ENCODE measurements at regions not wholly inside any gene's neighbourhood (a gene's known extent, or its start where the extent isn't known, plus 50 kb on each side); places are given as distances from the start of the nearest gene placed in this dataset.

DNA sequence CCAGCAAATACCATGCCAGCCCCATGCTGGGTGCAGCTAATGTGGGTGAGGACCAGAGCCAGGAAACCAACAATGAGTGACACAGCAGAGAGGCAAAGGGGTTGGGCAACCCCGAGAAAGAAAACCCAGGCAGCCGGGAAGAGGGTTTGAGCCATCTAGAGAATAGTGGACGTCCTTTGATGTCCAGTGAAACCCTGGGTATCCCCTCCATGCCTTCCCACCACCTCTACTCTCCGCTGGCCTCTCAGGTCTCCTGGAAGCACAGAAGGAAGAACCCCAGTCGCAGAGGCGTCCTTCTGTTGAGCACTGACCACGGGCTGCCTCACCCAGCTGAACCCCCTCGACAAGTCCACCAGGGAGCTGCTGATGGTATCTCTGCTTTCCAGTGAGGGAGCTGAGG, 657.4 kb upstream of the ID2 start:
- FAIRE-seq (no peak), ATAC-seq (no peak), DNase-seq (ENCODE audit: low read depth in 1 of 2, low spot score in 1 of 2) (no peak)
- POLR2A ChIA-PET = no interaction called here
- CTCF ChIA-PET = no interaction called here
- TF ChIP-seq, protein P1, sequence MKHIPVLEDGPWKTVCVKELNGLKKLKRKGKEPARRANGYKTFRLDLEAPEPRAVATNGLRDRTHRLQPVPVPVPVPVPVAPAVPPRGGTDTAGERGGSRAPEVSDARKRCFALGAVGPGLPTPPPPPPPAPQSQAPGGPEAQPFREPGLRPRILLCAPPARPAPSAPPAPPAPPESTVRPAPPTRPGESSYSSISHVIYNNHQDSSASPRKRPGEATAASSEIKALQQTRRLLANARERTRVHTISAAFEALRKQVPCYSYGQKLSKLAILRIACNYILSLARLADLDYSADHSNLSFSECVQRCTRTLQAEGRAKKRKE (CRISPR knock-in tag; IDR thresholded peaks at IDR 0.05; ENCODE audit: low read depth) = no peak
- TF ChIP-seq CEBPB (IDR thresholded peaks at IDR 0.05) (no peak), RCOR1 (IDR thresholded peaks at IDR 0.05; ENCODE audit: low read depth, low read length) (no peak), NFE2L2 (conservative IDR thresholded peaks at IDR 0.05; ENCODE audit: low read length) (no peak), RFX5 (IDR thresholded peaks at IDR 0.05) (no peak), FOXS1 (CRISPR knock-in tag; IDR thresholded peaks at IDR 0.05) (no peak)
- TF ChIP-seq, protein P2, sequence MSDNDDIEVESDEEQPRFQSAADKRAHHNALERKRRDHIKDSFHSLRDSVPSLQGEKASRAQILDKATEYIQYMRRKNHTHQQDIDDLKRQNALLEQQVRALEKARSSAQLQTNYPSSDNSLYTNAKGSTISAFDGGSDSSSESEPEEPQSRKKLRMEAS (IDR thresholded peaks at IDR 0.05) = no peak
- TF ChIP-seq, protein P3, sequence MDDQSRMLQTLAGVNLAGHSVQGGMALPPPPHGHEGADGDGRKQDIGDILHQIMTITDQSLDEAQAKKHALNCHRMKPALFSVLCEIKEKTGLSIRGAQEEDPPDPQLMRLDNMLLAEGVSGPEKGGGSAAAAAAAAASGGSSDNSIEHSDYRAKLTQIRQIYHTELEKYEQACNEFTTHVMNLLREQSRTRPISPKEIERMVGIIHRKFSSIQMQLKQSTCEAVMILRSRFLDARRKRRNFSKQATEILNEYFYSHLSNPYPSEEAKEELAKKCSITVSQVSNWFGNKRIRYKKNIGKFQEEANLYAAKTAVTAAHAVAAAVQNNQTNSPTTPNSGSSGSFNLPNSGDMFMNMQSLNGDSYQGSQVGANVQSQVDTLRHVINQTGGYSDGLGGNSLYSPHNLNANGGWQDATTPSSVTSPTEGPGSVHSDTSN (IDR thresholded peaks at IDR 0.05) = no peak
- Histone ChIP-seq H3K9me3 (peaks cover 13% of the 10 kb centered on the region; the same call in 2 of the 3 replicates), H3K4me1 (no peaks in the 10 kb centered on the region), H3K4me3 (no peak overlapping the region), H3K27ac (no peak overlapping the region), H3K4me2 (no peak overlapping the region)
- WGBS (ENCODE audit: missing lambda C conversion rate) = 17% methylated on average over 8 of the region's 8 CpGs

DNA sequence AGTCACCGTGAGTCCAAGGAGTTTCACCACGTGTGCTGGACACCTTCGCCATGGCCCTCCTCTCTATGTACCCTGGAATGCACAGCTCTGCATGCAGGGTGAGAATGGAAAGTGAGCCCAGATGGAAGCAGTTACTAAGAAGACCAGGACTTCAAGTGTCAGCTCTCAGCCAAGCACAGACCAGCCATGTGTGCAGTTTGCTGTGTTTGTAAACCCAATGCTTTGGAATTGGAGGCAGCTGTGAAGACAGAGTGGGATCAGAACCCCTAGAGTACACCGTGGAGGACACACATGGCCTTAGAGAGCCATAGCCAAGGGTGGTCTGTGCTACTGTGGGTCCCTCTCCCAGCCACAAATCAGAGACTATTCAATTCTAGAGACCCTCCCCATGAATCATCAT, 655.5 kb upstream of the ID2 start:
- no peak for TF ChIP-seq FOSB (CRISPR knock-in tag; IDR thresholded peaks at IDR 0.05)
- TF ChIP-seq ZFP36 (IDR thresholded peaks at IDR 0.05; ENCODE audit: borderline replicate concordance, partially characterized antibody) = no peak
- no peak for TF ChIP-seq MAFK (IDR thresholded peaks at IDR 0.05; ENCODE audit: partially characterized antibody)
- TF ChIP-seq CBX2 (IDR thresholded peaks at IDR 0.05; ENCODE audit: borderline replicate concordance, low read depth) = no peak
- no peak for TF ChIP-seq HOXB5 (CRISPR knock-in tag; IDR thresholded peaks at IDR 0.05)
- TF ChIP-seq FOSL2 (IDR thresholded peaks at IDR 0.05) = no peak
- TF ChIP-seq FOSL2 (CRISPR knock-in tag; IDR thresholded peaks at IDR 0.05) = no peak
- TF ChIP-seq, protein P4, sequence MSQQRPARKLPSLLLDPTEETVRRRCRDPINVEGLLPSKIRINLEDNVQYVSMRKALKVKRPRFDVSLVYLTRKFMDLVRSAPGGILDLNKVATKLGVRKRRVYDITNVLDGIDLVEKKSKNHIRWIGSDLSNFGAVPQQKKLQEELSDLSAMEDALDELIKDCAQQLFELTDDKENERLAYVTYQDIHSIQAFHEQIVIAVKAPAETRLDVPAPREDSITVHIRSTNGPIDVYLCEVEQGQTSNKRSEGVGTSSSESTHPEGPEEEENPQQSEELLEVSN (IDR thresholded peaks at IDR 0.05; ENCODE audit: borderline replicate concordance, low read depth) = no peak
- TF ChIP-seq, protein P3 (IDR thresholded peaks at IDR 0.05) = no peak
- no peak for TF ChIP-seq RNF2 (IDR thresholded peaks at IDR 0.05; ENCODE audit: borderline replicate concordance, low read depth)
- TF ChIP-seq, protein P5, sequence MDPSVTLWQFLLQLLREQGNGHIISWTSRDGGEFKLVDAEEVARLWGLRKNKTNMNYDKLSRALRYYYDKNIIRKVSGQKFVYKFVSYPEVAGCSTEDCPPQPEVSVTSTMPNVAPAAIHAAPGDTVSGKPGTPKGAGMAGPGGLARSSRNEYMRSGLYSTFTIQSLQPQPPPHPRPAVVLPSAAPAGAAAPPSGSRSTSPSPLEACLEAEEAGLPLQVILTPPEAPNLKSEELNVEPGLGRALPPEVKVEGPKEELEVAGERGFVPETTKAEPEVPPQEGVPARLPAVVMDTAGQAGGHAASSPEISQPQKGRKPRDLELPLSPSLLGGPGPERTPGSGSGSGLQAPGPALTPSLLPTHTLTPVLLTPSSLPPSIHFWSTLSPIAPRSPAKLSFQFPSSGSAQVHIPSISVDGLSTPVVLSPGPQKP (IDR thresholded peaks at IDR 0.05; ENCODE audit: low read depth, low read length) = no peak
- no peak for TF ChIP-seq EP300 (IDR thresholded peaks at IDR 0.05)
- no peak for TF ChIP-seq EHF (CRISPR knock-in tag; IDR thresholded peaks at IDR 0.05)
- TF ChIP-seq BHLHE40 (IDR thresholded peaks at IDR 0.05; ENCODE audit: low read depth, low read length) = no peak
- no peak for TF ChIP-seq KDM1A (IDR thresholded peaks at IDR 0.05; ENCODE audit: low read depth)
- no peak for TF ChIP-seq RARB (CRISPR knock-in tag; IDR thresholded peaks at IDR 0.05)
- no peak for TF ChIP-seq PHF8 (IDR thresholded peaks at IDR 0.05; ENCODE audit: borderline replicate concordance, low read depth)
- TF ChIP-seq, protein P1 (CRISPR knock-in tag; IDR thresholded peaks at IDR 0.05; ENCODE audit: low read depth) = no peak
- H3K4me2 ChIP-seq = no peak overlapping the region
- H3K4me1 ChIP-seq = no peaks in the 10 kb centered on the region
- ChIA-PET POLR2A (no interaction called here), CTCF (interaction anchor here (0.7 to 1.3 kb wide), 5 partner anchors 9 to 244 kb away, joined by 3 to 7 read pairs (median 3); no protein-coding TSS in a partner anchor)
- no peak overlapping the region for H3K4me3 ChIP-seq
- 43% methylated on average over 4 of the region's 4 CpGs for WGBS (ENCODE audit: missing lambda C conversion rate)
- DNase-seq (ENCODE audit: low read depth in 1 of 2, low spot score in 1 of 2) = no peak
- no peak for ATAC-seq
- no peak for FAIRE-seq
- no peak overlapping the region for H3K27ac ChIP-seq
- peaks cover 13% of the 10 kb centered on the region; the same call in 2 of the 3 replicates for H3K9me3 ChIP-seq
